Activated T-helper 2 cell treated with anti-CD3 and anti-CD28 coated beads, Interferon-gamma antibody, Interleukin-2, Interleukin-4, amounts not matched to agents 10 μg/mL and 5 μg/mL and 100 μg/mL, durations not matched to agents 14 hours and 24 hours and 36 hours (primary cell): ENCODE measurements at regions not wholly inside any gene's neighbourhood (a gene's known extent, or its start where the extent isn't known, plus 50 kb on each side); places are given as distances from the start of the nearest gene placed in this dataset.

Experiments
- DNase-seq: peaks from one replicate; pipeline ENCODE4 v3.0.0; 2021; ENCODE audit warnings: low spot score
- H3K27ac Mint-ChIP-seq: one replicate; pipeline ENCODE4 v1.8.0; 2021; ENCODE audit warnings: mixed read lengths
- H3K27me3 Mint-ChIP-seq: one replicate; pipeline ENCODE4 v1.8.0; 2021; ENCODE audit warnings: low read depth, mixed read lengths
- H3K36me3 Mint-ChIP-seq: one replicate; pipeline ENCODE4 v1.8.0; 2021; ENCODE audit warnings: low read depth, mixed read lengths
- H3K4me1 Mint-ChIP-seq: one replicate; pipeline ENCODE4 v1.8.0; 2021; ENCODE audit warnings: low read depth, mixed read lengths
- H3K4me3 Mint-ChIP-seq: one replicate; pipeline ENCODE4 v1.8.0; 2021; ENCODE audit warnings: low read depth, mild to moderate bottlenecking, moderate library complexity, mixed read lengths
- H3K9me3 Mint-ChIP-seq: one replicate; pipeline ENCODE4 v1.8.0; 2021; ENCODE audit warnings: mixed read lengths
- intact Hi-C: fragments of 100-400 bp; cut with micrococcal nuclease; formaldehyde crosslinking; loops from one replicate; pipeline ENCODE4 v1.15.1; 2023

GRCh38 chr10:43763846-43764245 lies 115.2 kb upstream of the ZNF32 start:
- Mint-ChIP-seq H3K9me3 (no peaks in the 10 kb centered on the region), H3K4me3 (no peak overlapping the region), H3K4me1 (no peaks in the 10 kb centered on the region), H3K36me3 (no peaks in the 10 kb centered on the region), H3K27me3 (peaks cover 26% of the 10 kb centered on the region), H3K27ac (no peak overlapping the region)
- intact Hi-C loops, result no loop called here
- no peak for DNase-seq

- no peak for DNase-seq
- H3K4me1 Mint-ChIP-seq, result no peaks in the 10 kb centered on the region
- H3K36me3 Mint-ChIP-seq, result no peaks in the 10 kb centered on the region
- H3K9me3 Mint-ChIP-seq, result no peaks in the 10 kb centered on the region
- H3K27ac Mint-ChIP-seq, result no peak overlapping the region
- no peak overlapping the region for H3K4me3 Mint-ChIP-seq
- peaks cover 12% of the 10 kb centered on the region for H3K27me3 Mint-ChIP-seq
- intact Hi-C loops, result no loop called here
Observed at GRCh38 chr10:43760514-43760913, 111.8 kb upstream of the ZNF32 start.

GRCh38 chr10:43759216-43759615 lies 110.5 kb upstream of the ZNF32 start:
- Mint-ChIP-seq H3K27ac (no peak overlapping the region), H3K9me3 (no peaks in the 10 kb centered on the region), H3K4me1 (peaks cover 5% of the 10 kb centered on the region), H3K27me3 (peaks cover 7% of the 10 kb centered on the region), H3K4me3 (no peak overlapping the region), H3K36me3 (no peaks in the 10 kb centered on the region)
- no peak for DNase-seq
- intact Hi-C loops, result no loop called here

GRCh38 chr10:43756341-43756740 lies 107.7 kb upstream of the ZNF32 start:
- DNase-seq, result no peak
- Mint-ChIP-seq H3K27me3 (no peaks in the 10 kb centered on the region), H3K36me3 (no peaks in the 10 kb centered on the region), H3K9me3 (no peaks in the 10 kb centered on the region), H3K4me3 (no peak overlapping the region), H3K4me1 (peaks cover 5% of the 10 kb centered on the region), H3K27ac (no peak overlapping the region)
- intact Hi-C loops, result no loop called here

- Mint-ChIP-seq H3K9me3 (no peaks in the 10 kb centered on the region), H3K27ac (no peak overlapping the region), H3K36me3 (no peaks in the 10 kb centered on the region), H3K4me1 (peaks cover 5% of the 10 kb centered on the region), H3K4me3 (no peak overlapping the region), H3K27me3 (no peaks in the 10 kb centered on the region)
- intact Hi-C loops, result no loop called here
- no peak for DNase-seq
Observed at GRCh38 chr10:43754569-43755260, 106.0 kb upstream of the ZNF32 start.

- Mint-ChIP-seq H3K4me3 (no peak overlapping the region), H3K4me1 (peaks cover 5% of the 10 kb centered on the region), H3K27me3 (no peaks in the 10 kb centered on the region), H3K27ac (no peak overlapping the region), H3K9me3 (no peaks in the 10 kb centered on the region), H3K36me3 (no peaks in the 10 kb centered on the region)
- no peak for DNase-seq
- intact Hi-C loops, result no loop called here
Observed at GRCh38 chr10:43753397-43754061, 104.8 kb upstream of the ZNF32 start.

- Mint-ChIP-seq H3K36me3 (no peaks in the 10 kb centered on the region), H3K4me3 (no peak overlapping the region), H3K27ac (no peak overlapping the region), H3K4me1 (peaks cover 5% of the 10 kb centered on the region), H3K9me3 (no peaks in the 10 kb centered on the region), H3K27me3 (no peaks in the 10 kb centered on the region)
- intact Hi-C loops, result no loop called here
- DNase-seq, result no peak
Observed at GRCh38 chr10:43752682-43753081, 104.0 kb upstream of the ZNF32 start.

GRCh38 chr10:43751646-43752045 lies 103.0 kb upstream of the ZNF32 start:
- Mint-ChIP-seq H3K27ac (no peak overlapping the region), H3K27me3 (peaks cover 1% of the 10 kb centered on the region), H3K9me3 (no peaks in the 10 kb centered on the region), H3K4me3 (no peak overlapping the region), H3K4me1 (peaks cover 5% of the 10 kb centered on the region), H3K36me3 (no peaks in the 10 kb centered on the region)
- intact Hi-C loops, result no loop called here
- no peak for DNase-seq

- intact Hi-C loops, result no loop called here
- peaks cover 1% of the 10 kb centered on the region for H3K4me1 Mint-ChIP-seq
- peaks cover 1% of the 10 kb centered on the region for H3K27me3 Mint-ChIP-seq
- no peaks in the 10 kb centered on the region for H3K36me3 Mint-ChIP-seq
- DNase-seq, result no peak
- H3K4me3 Mint-ChIP-seq, result no peak overlapping the region
- H3K9me3 Mint-ChIP-seq, result no peaks in the 10 kb centered on the region
- H3K27ac Mint-ChIP-seq, result no peak overlapping the region
Observed at GRCh38 chr10:43749940-43750552, 101.4 kb upstream of the ZNF32 start.

GRCh38 chr10:43749145-43749576 lies 100.5 kb upstream of the ZNF32 start:
- Mint-ChIP-seq H3K27me3 (peaks cover 1% of the 10 kb centered on the region), H3K9me3 (no peaks in the 10 kb centered on the region), H3K4me3 (no peak overlapping the region), H3K36me3 (no peaks in the 10 kb centered on the region), H3K27ac (no peak overlapping the region), H3K4me1 (no peaks in the 10 kb centered on the region)
- intact Hi-C loops, result no loop called here
- no peak for DNase-seq

- no peak for DNase-seq
- no peak overlapping the region for H3K4me3 Mint-ChIP-seq
- H3K27ac Mint-ChIP-seq, result no peak overlapping the region
- H3K4me1 Mint-ChIP-seq, result no peaks in the 10 kb centered on the region
- H3K27me3 Mint-ChIP-seq, result peaks cover 1% of the 10 kb centered on the region
- H3K36me3 Mint-ChIP-seq, result no peaks in the 10 kb centered on the region
- H3K9me3 Mint-ChIP-seq, result no peaks in the 10 kb centered on the region
- intact Hi-C loops, result no loop called here
Observed at GRCh38 chr10:43748560-43748959, 99.9 kb upstream of the ZNF32 start.

GRCh38 chr10:43746906-43747305 lies 98.2 kb upstream of the ZNF32 start:
- no peak overlapping the region for H3K4me3 Mint-ChIP-seq
- intact Hi-C loops, result no loop called here

GRCh38 chr10:43739161-43739560 lies 90.5 kb upstream of the ZNF32 start:
- intact Hi-C loops, result no loop called here
- H3K27ac Mint-ChIP-seq, result no peak overlapping the region
- H3K36me3 Mint-ChIP-seq, result no peaks in the 10 kb centered on the region
- no peak overlapping the region for H3K4me3 Mint-ChIP-seq
- no peak for DNase-seq
- no peaks in the 10 kb centered on the region for H3K9me3 Mint-ChIP-seq
- H3K4me1 Mint-ChIP-seq, result peaks cover 2% of the 10 kb centered on the region
- peaks cover 10% of the 10 kb centered on the region for H3K27me3 Mint-ChIP-seq

More at GRCh38 chr10:43746906-43747305, 98.2 kb upstream of the ZNF32 start:
- Mint-ChIP-seq H3K9me3 (no peaks in the 10 kb centered on the region), H3K4me1 (no peaks in the 10 kb centered on the region), H3K27ac (no peak overlapping the region), H3K36me3 (no peaks in the 10 kb centered on the region), H3K27me3 (peaks cover 1% of the 10 kb centered on the region)
- no peak for DNase-seq
